Eye (tissue), 1 donor: ENCODE measurements at regions not wholly inside any gene's neighbourhood (a gene's known extent, or its start where the extent isn't known, plus 50 kb on each side); places are given as distances from the start of the nearest gene placed in this dataset.

Experiments
- DNase-seq: peaks from one replicate; pipeline ENCODE4 v3.0.0-alpha.2; 2015

DNA sequence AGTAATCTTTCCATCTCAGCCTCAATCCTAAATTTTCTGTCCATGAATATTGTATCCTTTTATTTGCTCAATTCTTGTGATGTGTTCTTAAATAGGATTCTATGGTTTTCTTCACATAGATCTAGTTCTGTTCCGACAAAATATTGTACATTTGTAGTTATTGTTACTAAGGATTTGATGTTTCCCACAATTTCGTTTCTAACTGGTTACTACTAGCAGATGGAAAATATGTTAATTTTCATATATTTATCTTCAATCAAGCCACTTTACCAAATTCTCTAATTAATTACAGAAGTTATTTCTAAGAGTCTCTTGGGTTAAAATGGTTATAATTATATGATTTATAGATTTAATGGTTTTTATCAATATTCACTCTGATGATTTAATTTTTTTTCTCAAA is 60.3 kb downstream of the SEC61B start:
- no peak for DNase-seq

DNA sequence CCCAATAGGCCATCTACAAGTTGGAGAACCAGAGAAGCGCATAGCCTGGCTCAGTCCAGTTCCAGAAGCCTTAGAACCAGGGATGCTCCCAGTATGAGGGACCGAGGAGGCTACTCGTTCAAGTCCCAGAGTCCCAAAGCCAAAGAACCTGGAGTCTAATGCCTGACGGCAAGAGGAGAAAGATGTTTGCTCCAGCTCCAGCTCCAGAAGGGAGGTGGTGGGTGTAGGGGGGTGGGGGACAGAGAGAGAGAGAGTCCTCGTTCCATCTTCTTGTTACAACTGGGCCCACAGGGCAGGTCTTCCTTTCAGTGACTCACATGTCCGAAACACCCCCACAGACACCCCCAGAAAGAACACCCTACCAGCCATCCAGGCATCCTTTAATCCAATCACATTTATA is 63.9 kb downstream of the SEC61B start:
- no peak for DNase-seq

DNA sequence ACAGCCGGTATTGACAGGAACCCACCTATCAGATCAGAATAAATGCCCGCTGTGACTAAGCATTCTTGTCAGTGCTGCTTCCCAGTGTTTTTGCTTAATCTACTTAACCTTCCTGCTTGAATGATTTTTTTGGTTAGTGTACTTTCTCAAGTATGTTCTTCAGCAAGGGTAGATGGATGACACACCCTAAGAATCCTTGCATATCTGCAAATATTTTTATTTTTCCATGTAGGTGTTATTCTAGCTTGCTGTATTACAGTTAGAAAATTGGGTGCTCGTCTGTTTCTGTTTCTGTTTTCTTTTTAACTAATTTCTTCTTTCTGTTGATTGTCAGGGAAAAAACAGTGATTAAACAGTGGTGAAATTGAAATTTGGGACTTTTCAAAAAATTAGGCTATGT is 64.5 kb downstream of the SEC61B start:
- no peak for DNase-seq

DNA sequence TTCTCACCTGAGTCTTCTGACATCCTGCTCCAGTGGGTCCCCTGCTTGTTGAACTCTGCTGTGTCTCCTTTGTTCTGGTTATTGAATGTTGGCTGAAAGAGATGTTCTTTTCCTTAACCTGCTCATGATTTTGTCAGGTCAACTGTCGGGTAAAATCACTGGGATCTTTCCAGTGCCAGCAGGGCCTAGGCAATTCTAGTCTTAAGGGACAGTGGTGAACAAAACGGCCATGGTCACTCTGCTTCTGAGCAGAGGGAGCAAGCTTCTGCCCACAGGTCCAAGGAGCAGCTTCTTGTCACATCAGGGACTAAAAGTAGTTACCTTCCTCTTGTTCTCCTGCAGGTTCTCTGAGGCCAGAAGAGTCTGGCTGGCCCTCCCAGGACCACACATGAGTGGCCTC is 65.6 kb downstream of the SEC61B start:
- DNase-seq = no peak

DNA sequence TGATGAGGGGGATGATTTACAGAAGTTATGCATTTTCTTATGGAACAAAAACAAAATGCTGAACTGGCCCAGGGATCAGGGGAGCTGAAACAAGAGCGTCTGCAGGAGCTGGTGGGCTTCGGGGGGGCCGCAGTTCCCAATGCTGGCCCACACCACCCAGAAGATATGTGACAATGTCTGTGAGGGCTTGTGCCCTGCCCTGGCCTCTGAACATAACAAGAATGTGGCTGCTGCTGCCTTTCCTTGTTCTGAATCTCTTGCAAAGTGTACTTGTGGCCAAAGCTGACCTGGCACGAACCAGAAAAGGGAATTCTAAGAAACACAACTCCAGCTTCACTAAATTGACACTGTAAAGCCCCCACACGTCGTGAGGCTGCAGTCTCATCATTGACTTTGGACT is 66.7 kb downstream of the SEC61B start:
- no peak for DNase-seq

DNA sequence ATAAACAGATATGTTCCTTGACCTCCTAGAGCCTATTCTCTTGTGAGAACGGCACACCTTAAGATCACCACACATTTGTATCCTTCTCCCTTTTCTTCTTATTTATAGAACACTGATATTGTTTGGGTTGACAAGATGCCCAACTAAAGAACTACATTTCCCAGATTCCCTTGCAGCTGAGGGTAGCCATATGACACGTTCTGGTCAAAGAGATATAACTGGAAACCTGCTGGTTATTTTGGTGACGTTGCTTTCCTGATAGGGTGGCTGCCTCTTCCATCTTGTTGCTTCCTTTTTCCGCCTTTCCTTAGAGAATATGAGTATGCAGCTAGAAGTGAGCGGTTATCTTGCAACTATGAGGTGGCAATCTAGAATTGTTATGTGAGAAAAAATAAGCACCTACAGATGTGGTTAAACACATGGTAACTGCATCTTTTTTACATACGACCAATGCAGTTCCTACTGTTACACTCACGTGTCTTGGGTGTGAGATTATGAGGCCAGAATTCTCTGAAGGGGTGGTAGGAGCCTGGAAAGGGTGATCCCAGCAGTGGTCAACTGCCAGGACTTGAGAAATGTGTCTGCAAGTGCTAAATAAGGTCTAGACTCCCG is 72.9 kb downstream of the SEC61B start:
- DNase-seq = no peak

DNA sequence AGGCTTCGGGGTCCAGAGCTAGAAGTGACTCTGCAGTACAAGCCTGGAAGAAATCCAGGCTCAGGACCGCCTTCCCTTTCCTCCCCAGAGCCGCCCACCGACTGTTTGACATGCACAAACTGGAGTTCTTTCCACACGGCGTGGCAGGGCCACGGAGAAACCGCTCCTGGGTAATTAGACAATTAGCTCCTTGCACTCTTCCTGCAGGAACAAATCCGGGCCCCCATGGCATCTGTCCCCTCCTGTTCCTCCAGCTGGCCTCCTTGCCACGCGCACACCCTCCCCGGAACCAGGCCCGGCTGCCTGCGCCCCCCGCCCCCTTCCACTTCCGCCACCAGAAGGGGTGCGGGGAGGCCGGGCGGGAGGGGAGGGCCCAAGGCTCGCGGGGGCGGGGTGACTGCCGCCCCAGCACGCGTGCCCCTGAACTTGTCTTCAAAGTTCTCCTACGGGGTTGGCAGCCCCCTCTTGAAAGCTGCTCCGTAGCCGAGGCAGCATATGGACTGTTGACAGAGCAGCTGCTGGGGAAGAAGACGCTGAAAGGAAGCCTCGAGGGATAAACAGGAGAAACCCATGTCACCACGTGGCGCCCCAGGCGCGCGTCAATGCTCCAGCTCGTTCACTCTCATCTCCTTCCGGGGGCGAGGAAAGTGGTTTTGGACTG is 74.3 kb downstream of the SEC61B start:
- peak; percentile 71 for DNase-seq

DNA sequence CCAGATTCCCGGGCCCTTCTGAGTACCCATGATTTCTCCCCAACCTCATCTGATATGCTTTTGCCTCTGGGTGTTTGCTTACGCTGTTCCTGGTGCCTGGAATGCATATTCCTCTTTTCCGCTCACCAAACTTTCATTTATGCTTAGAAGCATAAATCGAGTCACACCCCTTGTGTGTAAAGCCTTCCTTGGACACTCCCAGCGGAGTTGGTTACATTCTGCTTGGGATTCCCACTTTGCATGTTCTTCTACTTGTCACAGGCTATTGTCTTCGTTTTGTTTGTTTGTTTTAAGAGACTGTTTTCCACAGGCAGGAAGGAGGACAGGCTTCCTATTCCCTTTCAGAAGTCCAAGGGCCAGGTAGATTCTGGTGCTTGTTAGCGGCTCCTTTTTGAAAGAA is 76.5 kb downstream of the SEC61B start:
- DNase-seq = no peak

DNA sequence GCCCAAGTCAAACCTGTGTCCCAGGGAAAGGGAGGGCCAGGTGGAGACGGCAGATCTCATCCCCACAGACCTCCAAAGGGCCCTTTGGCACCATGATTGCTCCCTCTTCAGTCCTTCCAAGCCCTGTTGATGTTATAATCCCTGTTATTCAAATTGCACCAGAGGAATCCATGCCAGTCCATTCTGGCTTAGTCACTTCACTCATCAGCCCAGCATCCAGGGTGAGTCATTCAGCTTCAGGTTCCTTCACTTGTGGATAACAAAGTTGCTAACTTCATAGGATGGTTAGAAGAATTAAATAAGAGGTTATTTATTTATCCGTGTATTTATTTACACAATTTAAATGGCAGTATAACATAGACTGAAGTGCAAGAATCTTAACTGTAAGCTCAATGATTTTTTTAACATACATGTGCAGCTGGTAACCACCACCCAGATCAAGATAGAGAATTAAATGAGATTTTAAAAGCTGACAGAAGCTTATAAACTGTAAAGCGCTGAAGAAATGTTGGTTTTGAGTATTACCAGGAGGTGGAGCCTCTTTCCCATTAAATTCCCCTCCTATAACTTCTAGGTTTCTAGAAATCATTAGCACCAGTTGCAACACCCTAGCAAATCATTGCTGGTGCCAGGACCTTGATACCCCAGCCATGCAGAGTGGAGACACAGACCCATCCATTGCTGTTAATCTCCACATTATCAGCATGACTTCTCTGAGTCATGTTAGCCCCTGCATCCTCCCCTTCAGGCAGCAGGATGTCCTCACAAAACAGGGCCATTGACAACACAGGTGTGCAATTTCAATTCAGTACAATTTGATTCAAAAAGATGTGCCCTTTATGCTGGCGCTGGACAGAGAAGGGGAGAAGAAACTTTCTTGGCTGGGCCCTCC is 77.4 kb downstream of the SEC61B start:
- peak; percentile 21 for DNase-seq

DNA sequence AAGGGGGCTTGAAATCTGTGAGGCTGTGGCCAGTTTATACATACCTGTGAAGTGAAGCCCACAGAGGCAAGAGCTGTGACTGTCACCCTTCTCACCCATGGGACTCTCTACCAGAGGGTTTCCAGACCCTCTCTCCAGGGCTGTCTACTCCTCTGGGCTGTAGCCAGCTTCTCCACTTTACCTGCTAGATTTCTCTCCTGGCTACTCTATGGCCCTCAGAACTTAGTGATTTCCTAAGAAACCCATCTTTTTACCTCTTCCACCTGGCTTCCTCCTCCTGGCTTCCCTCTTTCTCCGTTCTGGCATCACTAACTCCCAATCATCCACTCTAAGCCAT is 78.0 kb downstream of the SEC61B start:
- no peak for DNase-seq

DNA sequence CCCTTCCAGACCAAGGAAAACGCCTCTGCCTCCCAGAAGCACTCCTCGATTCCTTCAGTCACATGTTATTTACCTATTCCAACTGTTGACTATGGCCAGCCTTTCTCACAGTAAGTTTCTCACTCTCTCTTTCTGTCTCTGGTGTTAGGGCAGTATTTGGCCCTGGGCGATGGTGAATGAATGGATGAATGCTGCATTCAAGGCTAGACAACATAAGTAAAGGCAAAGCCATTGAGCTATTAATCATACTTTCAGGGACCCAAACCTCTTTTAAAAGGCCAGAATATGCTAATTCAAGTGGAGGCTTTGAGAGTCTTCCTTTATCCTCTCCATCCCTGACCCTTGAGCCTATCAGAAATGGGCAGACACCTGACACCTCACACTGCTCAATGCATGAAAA is 78.5 kb downstream of the SEC61B start:
- no peak for DNase-seq

DNA sequence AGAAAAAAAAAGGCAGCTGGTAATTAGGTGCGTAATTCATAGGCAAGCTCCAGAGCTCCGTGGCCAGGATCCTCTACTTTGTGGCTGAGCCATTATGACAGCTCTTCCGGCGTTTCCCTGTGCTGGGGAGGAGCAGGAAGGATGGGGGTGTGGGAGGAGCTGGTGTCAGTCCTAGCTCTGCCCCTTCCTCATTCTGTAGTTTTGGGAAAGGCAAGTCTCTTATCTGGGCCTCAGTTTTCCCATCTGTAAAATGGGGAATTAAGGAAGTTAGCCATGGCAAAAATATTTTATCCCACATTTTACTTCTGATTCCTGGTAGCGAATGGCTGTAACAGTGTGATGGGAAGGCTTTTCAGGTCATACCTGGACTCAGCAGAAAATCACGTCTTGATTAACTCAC is 81.1 kb downstream of the SEC61B start:
- no peak for DNase-seq

DNA sequence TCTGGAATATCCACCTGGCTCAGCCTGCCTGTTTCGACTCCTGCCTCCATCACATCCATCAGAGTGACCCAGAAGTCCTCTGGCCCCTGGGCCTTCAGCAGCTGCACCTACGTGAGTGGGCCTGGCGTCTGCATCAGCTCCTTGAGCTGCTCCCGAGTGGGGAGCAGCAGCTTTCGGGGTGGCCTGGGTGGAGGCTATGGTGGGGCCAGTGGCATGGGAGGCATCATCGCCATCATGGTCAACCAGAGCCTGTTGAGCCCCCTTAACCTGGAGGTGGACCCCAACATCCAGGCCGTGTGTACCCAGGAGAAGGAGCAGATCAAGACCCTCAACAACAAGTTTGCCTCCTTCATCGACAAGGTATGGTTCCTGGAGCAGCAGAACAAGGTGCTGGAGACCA is 83.0 kb downstream of the SEC61B start:
- no peak for DNase-seq

DNA sequence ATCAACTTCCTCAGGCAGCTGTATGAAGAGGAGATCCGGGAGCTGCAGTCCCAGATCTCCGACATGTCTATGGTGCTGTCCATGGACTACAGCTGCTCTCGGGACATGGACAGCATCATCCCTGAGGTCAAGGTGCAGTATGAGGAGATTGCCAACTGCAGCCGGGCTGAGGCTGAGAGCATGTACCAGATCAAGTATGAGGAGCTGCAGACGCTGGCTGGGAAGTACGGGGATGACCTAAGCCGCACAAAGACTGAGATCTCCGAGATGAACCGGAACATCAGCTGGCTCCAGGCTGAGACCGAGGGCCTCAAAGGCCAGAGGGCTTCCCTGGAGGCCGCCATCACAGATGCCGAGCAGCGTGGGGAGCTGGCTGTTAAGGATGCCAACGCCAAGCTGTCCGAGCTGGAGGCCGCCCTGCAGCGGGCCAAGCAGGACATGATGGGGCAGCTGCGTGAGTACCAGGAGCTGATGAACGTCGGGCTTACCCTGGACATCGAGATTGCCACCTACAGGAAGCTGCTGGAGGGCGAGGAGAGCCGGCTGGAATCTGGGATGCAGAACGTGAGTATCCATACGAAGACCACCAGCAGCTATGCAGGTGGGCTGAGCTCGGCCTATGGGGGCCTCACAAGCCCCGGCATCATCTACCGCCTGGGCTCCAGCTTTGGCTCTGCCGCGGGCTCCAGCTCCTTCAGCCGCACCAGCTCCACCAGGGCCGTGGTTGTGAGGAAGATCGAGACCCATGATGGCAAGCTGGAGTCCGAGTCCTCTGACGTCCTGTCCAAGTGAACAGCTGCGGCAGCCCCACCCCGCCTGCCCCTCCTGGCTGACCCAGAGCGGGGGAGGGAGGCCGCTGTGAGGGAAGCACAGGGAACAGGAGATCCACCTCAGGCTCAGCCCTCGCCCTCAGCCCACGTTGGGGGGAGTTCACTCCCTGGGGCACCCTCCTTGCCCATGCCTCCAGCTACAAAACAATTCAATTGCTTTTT is 84.0 kb downstream of the SEC61B start:
- no peak for DNase-seq

DNA sequence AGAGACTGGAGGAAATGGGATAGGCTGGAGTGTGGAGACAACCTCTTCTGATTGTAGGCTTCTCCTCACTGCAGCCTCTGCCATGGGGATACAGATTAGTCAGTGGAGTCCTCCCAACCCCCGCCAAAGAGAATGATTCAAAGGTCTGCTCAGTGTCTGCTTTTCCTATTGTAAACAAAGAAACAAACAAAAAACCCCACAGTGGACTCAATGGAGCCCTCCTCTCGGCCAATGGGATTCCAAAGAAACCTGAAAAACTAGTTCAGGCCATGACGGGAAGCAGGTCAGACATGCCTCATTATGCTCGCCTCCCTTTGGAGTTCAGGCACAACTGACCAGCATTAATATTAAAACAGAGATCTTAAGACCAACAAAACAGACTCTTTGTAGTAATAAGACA is 85.8 kb downstream of the SEC61B start:
- no peak for DNase-seq

DNA sequence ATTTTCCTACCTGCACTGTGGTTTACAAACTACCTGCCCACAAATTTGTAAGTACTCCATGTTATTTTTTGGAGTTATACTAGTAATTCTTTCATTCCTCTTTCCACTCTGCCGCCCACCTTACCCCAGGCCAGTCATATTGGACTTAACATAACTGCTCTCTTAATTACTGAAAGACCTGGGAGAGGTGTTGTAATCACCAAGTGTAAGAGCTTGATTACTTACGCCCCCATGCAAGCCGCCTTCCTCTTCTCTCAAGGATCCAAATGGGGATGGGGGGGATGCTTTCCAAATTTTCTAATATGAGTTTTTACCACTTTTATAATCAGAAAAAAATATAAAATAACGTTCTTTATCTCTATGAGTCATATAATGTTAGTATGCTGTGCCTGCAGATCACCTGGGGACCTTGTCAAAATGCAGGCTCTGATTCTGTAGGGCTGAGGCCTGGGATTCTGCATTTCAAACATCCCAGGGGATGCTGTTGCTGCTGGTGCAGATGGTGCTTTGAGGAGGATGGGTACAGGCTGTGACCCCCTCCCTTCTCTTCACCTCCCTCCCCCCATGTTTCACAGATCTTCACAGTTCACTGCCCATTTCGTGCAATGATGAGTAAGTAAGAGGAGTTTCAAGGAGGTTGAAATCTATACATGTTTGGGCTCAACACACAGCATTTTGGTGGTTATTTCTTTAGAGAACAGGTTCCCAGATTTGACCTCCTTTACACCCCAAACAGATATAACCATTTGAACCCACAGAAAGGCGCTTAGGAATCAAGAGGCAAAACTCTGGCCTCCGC is 87.3 kb downstream of the SEC61B start:
- DNase-seq = no peak

DNA sequence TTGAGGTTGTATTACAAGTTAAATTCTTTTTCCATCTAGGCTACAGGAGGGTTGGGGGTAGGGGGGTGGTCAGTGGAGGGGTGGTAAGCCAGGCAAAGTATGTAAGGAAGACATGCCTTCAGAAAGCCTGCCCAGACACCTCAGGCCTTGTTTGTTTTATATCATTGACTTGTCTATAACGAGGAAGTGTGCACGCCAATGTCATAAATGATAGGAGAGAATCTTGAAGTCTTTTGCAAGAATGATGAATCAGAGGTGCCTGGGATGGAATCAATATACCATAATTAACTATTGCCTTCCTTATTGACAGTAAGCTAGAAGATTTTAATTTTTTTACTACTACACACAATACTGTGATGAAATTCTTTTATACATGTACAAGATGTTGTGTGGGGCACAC is 90.7 kb downstream of the SEC61B start:
- no peak for DNase-seq

DNA sequence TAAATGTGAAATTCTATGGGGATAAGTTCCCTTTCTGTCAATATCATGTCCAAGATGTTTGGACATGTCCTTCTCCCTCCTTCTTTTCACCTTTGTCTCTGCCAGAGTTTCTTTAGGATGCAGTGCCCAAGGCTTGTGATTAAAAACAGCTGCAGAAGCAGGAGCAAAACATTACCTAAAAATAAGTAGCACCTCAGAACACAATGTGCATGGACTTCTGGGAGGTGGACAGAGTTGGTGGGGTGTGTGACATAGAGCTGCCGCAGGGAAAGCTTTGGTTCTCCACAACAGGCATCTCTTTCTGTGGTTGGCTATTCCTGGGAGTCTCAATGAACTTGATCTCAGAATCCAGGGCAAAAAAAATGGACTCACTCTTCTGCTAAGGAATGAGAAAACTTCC is 97.0 kb downstream of the SEC61B start:
- no peak for DNase-seq

DNA sequence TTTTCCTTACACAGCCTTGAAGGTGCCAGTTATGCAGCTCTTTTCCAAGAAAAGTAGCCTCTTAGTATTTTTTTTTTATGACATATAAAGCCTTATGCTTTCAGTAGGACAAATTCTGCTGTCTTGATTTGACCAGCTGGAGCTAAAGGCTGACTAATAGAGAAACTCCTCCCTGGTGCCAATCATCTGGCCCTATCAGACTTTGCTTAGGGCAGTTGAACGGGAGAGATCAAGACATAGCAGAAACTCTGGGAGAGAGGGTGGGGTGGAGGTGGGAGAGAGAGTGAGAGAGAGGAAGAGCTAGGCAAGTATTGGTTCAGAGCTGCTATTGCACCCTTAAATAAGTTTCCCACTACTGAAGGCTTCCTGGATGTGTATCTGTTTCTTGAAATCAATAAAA is 100.2 kb downstream of the SEC61B start:
- DNase-seq = no peak

DNA sequence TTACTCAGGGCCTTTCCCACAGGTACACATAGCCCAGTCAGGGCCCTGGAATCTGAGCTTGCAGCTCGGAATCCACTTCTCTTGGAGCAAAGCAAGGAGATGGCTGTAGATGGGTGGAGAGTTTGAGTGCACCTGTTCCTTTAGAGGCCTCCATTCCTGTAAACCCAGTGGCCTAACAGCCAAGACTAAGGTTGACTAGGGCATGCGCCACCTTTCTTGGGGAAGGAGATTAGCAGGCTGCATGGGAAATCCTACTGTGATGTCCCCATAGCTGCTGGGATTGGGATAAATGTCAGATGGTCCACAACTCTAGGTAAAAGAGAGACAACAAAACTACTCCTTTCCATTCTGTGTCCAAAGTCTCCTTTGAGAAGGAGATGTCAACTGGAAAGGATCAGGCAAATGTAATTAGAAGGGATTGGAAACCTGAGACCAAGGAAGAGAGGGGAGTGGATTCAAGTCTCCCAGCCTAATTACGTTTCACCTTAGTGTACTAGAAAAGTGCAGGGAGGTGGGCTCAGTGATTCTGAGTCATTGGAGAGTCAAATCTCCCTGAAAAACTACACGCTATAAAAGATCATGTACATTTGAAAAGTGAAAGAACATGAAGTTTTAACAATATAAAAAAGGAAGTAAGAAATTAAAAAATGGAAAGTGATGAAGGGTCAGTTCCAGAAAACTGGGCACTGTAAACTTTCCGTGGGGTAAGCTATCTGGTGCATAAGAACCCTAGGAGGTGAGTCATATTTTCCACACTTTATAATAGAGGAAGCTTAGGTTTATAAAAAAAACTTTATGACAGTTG is 104.2 kb downstream of the SEC61B start:
- DNase-seq = no peak

DNA sequence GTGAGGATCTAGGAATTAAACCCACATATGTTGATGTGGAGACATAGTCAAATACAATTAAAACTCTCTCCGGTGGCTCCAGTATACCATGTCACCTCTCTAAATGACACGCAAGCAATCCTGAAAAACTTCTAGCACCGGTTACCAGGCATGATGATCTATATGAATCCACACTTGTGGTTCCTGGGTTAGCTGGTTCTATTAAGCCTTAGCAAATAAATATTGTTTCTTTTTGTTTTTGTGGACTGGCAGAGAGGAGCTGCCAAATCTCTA is 104.8 kb downstream of the SEC61B start:
- DNase-seq = no peak

DNA sequence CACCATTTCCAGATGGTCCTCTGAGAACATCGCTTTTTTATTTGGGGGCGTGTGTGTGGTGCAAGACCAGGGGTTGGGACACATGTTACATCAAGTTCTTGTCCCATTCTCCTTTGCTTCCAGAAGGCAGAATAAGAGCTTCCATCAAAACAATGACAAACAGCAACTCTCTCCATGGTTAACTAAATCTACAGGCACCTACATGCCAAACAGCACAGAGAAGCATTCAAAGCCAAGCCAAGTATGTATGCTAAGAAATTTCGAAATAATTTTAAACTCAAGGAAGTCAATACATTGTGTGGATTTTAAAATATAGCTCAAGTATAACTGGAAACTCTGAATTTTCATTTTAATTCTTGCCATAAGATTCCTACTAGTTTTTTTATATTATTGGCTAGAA is 105.6 kb downstream of the SEC61B start:
- DNase-seq = no peak
